PC-9 (cell line): ENCODE measurements at regions not wholly inside any gene's neighbourhood (a gene's known extent, or its start where the extent isn't known, plus 50 kb on each side); places are given as distances from the start of the nearest gene placed in this dataset.

Experiments used
- BruUV-seq: library from RNA; stranded (reverse); fragments of 400-500 nt; replicated peaks from 2 replicates; lab custom pipeline; 2021; lab: Mats Ljungman, UMichigan
- CTCF ChIA-PET: fragments of 300-600 bp; sonication (Branson Sonifier 250); formaldehyde crosslinking; loops from one replicate; lab custom pipeline; 2022; ENCODE audit warnings: antibody characterized with exemption; lab: Charles Lee
- POLR2A ChIA-PET: fragments of 300-600 bp; sonication (Branson Sonifier 250); formaldehyde crosslinking; loops from one replicate; lab custom pipeline; 2022; ENCODE audit warnings: antibody characterized with exemption; ENCODE audit not compliant: unreplicated experiment; lab: Charles Lee
- DNase-seq, 2 experiments: peaks; one replicate each; pipeline versions ENCODE4 v3.0.0 to v3.0.0-alpha.2; 2015 to 2022; ENCODE audit warnings: mixed read lengths in 1 of 2
- H2AFZ ChIP-seq: fragments of 200-600 bp; sonication (generic); 2 replicates; pipeline ENCODE4 v1.8.1; 2017; ENCODE audit warnings: antibody characterized with exemption
- H3F3A ChIP-seq: fragments of 200-600 bp; sonication (generic); 2 replicates; pipeline ENCODE4 v1.8.1; 2017; ENCODE audit warnings: antibody characterized with exemption, mild to moderate bottlenecking, low read depth; ENCODE audit not compliant: insufficient read depth
- H3K27ac ChIP-seq: fragments of 200-600 bp; sonication (generic); 2 replicates; pipeline ENCODE4 v1.6.1; 2016; ENCODE audit warnings: mixed run types
- H3K27me3 ChIP-seq: fragments of 200-600 bp; sonication (generic); 2 replicates; pipeline ENCODE4 v1.6.1; 2016; ENCODE audit warnings: low read depth, mixed run types; ENCODE audit not compliant: insufficient read depth
- H3K36me3 ChIP-seq: fragments of 200-600 bp; sonication (generic); 2 replicates; pipeline ENCODE4 v1.6.1; 2016; ENCODE audit warnings: low read depth, mixed run types
- H3K4me1 ChIP-seq: fragments of 200-600 bp; sonication (generic); replicated peaks from 2 replicates; pipeline ENCODE4 v1.6.1; 2016; ENCODE audit warnings: mixed run types; ENCODE audit not compliant: insufficient read depth
- H3K4me2 ChIP-seq: fragments of 200-600 bp; sonication (generic); 2 replicates; pipeline ENCODE4 v1.6.1; 2017; ENCODE audit warnings: mixed run types
- H3K4me3 ChIP-seq: fragments of 200-600 bp; sonication (generic); 2 replicates; pipeline ENCODE4 v1.6.1; 2016; ENCODE audit warnings: mixed run types
- H3K79me2 ChIP-seq: fragments of 200-600 bp; sonication (generic); 2 replicates; pipeline ENCODE4 v1.6.1; 2017; ENCODE audit warnings: low read depth, mixed run types
- H3K9me2 ChIP-seq: fragments of 200-600 bp; sonication (generic); 2 replicates; pipeline ENCODE4 v1.8.1; 2017; ENCODE audit warnings: mild to moderate bottlenecking; ENCODE audit not compliant: insufficient read depth
- H3K9me3 ChIP-seq: fragments of 200-600 bp; sonication (generic); 2 replicates; pipeline ENCODE4 v1.8.1; 2016; ENCODE audit warnings: low read depth; ENCODE audit not compliant: insufficient read depth
- H4K20me1 ChIP-seq: fragments of 200-600 bp; sonication (generic); 2 replicates; pipeline ENCODE4 v1.8.1; 2017; ENCODE audit not compliant: insufficient read depth
- CTCF ChIP-seq: fragments of 200-600 bp; sonication (generic); conservative IDR thresholded peaks from 2 replicates; pipeline ENCODE4 v1.6.1; 2017; ENCODE audit warnings: mixed run types, antibody characterized with exemption, mild to moderate bottlenecking, moderate library complexity
- EZH2 ChIP-seq: fragments of 200-600 bp; sonication (generic); IDR thresholded peaks from 2 replicates; pipeline ENCODE4 v1.8.0; 2017; ENCODE audit warnings: antibody characterized with exemption, low read depth
- intact Hi-C: fragments of 100-400 bp; cut with micrococcal nuclease; formaldehyde crosslinking; loops from one replicate; pipeline ENCODE4 v1.10.0; 2022; ENCODE audit not compliant: unreplicated experiment

GRCh38 chr6:81978230-81978629 lies 225.7 kb upstream of the TENT5A start:
- CTCF ChIA-PET = no interaction called here
- Histone ChIP-seq H3F3A (0 out of 2 replicates have a peak, but pooled peaks cover 5% of the 10 kb centered on the region), H3K4me3 (no peak overlapping the region), H3K36me3 (no peaks in the 10 kb centered on the region), H3K9me3 (no peaks in the 10 kb centered on the region), H3K27me3 (no peaks in the 10 kb centered on the region), H3K9me2 (no peaks in the 10 kb centered on the region), H2AFZ (no peak overlapping the region), H3K79me2 (no peaks in the 10 kb centered on the region), H3K27ac (no peak overlapping the region), H3K4me2 (no peak overlapping the region), H4K20me1 (no peaks in the 10 kb centered on the region), H3K4me1 (peaks cover 11% of the 10 kb centered on the region)
- no peak for DNase-seq
- TF ChIP-seq EZH2 (no peak), CTCF (no peak)
- intact Hi-C loops = no loop called here
- POLR2A ChIA-PET = no interaction called here
- BruUV-seq = no TSS peak

GRCh38 chr6:81977486-81977885 lies 225.0 kb upstream of the TENT5A start:
- H3K27me3 ChIP-seq = no peaks in the 10 kb centered on the region
- no peaks in the 10 kb centered on the region for H3K9me2 ChIP-seq
- peaks cover 11% of the 10 kb centered on the region for H3K4me1 ChIP-seq
- DNase-seq = no peak
- ChIA-PET POLR2A (no interaction called here), CTCF (no interaction called here)
- TF ChIP-seq EZH2 (no peak), CTCF (no peak)
- no peaks in the 10 kb centered on the region for H3K9me3 ChIP-seq
- no peak overlapping the region for H2AFZ ChIP-seq
- no peak overlapping the region for H3K27ac ChIP-seq
- H3K36me3 ChIP-seq = no peaks in the 10 kb centered on the region
- no peaks in the 10 kb centered on the region for H4K20me1 ChIP-seq
- 0 out of 2 replicates have a peak, but pooled peaks cover 5% of the 10 kb centered on the region for H3F3A ChIP-seq
- no peak overlapping the region for H3K4me3 ChIP-seq
- no TSS peak for BruUV-seq
- no peak overlapping the region for H3K4me2 ChIP-seq
- no peaks in the 10 kb centered on the region for H3K79me2 ChIP-seq
- intact Hi-C loops = no loop called here

- ChIA-PET CTCF (no interaction called here), POLR2A (no interaction called here)
- H3K4me3 ChIP-seq = no peak overlapping the region
- no peak overlapping the region for H3K27ac ChIP-seq
- H3K9me3 ChIP-seq = no peaks in the 10 kb centered on the region
- no peaks in the 10 kb centered on the region for H3K36me3 ChIP-seq
- no peak for TF ChIP-seq CTCF
- TF ChIP-seq EZH2 = no peak
- H3K9me2 ChIP-seq = no peaks in the 10 kb centered on the region
- H2AFZ ChIP-seq = no peak overlapping the region
- no peaks in the 10 kb centered on the region for H4K20me1 ChIP-seq
- peaks cover 6% of the 10 kb centered on the region; the same call in 1 of the 2 replicates for H3K4me1 ChIP-seq
- no peak for DNase-seq
- H3K4me2 ChIP-seq = no peak overlapping the region
- no TSS peak for BruUV-seq
- intact Hi-C loops = no loop called here
- H3F3A ChIP-seq = no peaks in the 10 kb centered on the region
- H3K79me2 ChIP-seq = no peaks in the 10 kb centered on the region
- H3K27me3 ChIP-seq = no peaks in the 10 kb centered on the region
Measured at GRCh38 chr6:81969814-81970213, 217.3 kb upstream of the TENT5A start.
